Mucosa of gallbladder (tissue), 1 donor: ENCODE measurements at regions not wholly inside any gene's neighbourhood (a gene's known extent, or its start where the extent isn't known, plus 50 kb on each side); places are given as distances from the start of the nearest gene placed in this dataset.
"Not testable (repeated sequence)": the region's sequence is repeated elsewhere in the genome, so short reads cannot be mapped to it uniquely, and the experiment has no call there.

Experiments
- DNase-seq: peaks from one replicate; pipeline ENCODE4 v3.0.0-alpha.2; 2020; ENCODE audit warnings: low spot score
- donor health status: DM: no; HTN: no; CAD: no.

DNA sequence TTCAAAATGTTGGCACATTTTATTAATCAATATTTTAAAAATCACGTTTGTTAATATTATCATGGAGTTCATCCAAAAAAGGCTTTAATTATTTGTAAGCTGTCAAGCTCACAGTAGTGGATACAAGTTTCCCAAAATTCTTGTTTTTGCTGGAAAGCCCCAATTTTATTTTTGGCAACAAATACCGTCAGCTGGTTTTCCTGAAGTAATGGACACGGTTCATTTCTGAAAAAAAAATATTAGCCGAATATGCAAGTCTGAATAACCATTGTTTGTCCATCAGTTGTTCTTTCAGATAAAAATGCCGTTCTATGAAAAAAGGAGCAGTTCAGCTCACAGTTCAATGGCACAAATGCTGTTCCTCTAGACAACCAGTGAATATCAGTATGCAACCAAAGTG is 101.5 kb upstream of the RAI14 start:
- DNase-seq, result no peak

DNA sequence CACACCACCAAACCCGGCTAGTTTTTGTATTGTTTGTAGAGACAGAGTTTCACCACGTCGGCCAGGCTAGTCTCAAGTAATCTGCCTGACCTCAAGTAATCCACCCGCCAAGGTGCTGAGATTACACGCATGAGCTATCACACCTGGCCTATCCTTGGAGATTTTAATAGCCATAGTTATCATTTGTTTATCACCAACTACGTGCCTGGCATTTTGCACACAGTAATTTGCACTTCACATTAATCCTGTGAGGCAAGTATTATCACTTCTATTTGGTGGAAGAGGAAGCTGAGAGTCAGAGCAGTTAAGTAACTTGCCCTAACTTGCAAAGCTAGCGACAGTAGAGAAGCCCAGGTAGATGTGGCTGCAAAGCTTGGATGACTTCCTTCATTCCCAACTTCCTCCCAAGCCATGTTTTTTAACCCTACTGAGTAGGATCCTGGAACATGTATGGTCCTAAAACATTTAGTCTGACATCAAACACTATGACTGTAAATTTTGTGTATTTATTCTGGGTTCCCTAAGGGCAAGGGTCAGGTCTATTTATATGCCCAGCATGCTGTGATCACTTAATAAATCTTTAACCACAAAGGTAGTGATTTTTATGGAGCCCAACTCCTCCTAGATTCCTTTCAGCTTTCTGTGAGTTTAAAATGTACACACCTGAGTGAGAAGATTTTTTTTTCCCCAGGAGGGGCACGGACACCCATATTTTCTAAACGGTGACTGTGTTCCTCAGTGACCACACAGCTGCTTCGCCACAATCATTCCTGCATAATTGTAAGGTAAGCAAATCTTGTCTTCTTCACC is 100.2 kb upstream of the RAI14 start:
- DNase-seq, result no peak

DNA sequence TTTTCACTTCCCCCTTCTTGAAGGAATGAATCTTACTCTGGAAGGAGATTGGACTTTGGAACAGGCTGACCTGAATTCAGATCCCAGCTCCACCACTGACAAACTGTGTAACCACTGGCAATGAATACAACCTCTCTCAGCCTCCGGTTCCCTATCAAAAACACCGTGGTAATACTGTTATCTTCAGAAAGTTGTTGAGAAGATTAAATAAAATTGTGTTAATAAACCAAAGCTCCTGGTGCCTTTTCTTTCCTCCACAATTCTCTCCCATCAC is 99.7 kb upstream of the RAI14 start:
- peak; percentile 13 for DNase-seq

GRCh38 chr5:34561581-34561980 is 94.5 kb upstream of the RAI14 start:
- DNase-seq, result not testable (repeated sequence)

DNA sequence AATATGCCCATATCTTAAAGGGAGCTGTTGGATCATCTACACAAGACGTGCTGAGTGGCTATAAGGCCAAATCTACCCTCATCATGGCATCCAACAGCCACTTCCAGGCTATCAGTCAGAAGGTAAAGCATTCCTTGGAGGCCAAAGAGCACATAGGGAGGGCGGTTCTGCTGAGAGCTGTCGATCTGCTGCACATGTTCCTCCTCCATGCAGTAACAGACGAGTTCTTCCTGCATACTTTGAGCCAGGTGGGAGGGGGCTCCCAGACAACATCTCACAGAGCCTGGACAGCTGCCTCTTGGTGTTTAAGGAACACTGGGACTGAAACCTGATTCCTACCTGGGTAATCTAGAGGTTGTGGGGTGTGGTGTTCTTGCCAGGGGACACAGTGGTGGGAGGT is 93.3 kb upstream of the RAI14 start:
- no peak for DNase-seq

DNA sequence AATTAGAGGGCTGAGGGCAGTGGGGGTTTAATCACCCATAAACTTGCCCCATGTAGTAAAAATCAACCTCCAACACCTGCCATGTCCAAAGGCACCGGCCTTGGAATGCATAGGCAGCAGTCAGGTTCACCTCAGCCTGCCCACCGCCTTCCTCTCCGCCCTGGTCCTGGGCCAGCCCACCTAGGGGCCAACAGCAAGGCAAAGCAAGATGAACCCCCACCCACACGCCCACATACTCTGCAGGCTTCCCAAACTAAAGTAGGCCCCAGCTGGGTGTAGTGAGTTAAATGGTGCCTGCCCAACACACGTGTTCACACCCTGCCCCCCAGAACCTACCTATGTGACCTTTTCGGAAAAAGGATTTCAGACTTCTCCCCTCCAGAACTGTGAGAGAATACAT is 92.9 kb upstream of the RAI14 start:
- DNase-seq, result no peak

- DNase-seq, result peak; percentile 13
Observed at GRCh38 chr5:34563931-34564709, 92.0 kb upstream of the RAI14 start.

- DNase-seq, result no peak
Observed at GRCh38 chr5:34564710-34565235, 91.4 kb upstream of the RAI14 start.

DNA sequence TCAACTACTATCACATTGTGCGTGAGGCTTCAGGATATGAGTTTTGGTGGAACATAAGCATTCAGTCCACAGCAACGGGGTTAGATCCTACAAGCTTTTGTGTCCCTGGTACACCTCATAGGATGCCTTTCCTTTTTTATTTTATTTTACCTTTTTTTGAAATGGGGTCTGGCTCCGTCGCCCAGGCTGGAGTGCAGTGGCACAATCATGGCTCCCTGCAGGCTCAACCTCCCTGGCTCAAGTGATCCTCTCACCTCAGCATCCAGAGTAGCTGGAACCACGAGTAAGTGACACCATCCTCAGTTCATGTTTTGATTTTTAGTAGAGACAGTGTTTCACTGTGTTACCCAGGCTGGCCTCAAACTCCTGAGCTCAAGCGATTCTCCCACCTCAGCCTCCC is 86.0 kb upstream of the RAI14 start:
- no peak for DNase-seq

GRCh38 chr5:34570721-34571676 is 85.1 kb upstream of the RAI14 start:
- no peak for DNase-seq

DNA sequence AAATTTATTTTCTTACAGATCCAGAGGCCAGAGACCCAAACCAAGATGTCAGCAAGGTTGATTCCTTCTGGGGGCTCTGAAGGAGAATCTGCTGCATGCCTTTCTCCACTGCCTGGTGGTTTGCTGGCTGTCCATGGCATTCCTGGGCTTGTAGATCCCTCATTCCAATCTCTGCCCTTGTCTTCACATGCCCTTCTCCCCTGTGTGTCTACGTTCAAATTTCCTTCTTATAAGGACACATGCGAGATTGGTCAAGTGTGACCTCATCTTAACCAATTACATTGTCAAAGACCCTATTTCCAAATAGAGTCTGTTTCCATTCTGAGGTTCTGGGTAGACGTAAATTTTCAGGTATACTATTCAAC is 84.5 kb upstream of the RAI14 start:
- DNase-seq, result no peak

- no peak for DNase-seq
Observed at GRCh38 chr5:34574936-34575467, 81.1 kb upstream of the RAI14 start.

GRCh38 chr5:34576891-34577666 is 79.0 kb upstream of the RAI14 start:
- no peak for DNase-seq

DNA sequence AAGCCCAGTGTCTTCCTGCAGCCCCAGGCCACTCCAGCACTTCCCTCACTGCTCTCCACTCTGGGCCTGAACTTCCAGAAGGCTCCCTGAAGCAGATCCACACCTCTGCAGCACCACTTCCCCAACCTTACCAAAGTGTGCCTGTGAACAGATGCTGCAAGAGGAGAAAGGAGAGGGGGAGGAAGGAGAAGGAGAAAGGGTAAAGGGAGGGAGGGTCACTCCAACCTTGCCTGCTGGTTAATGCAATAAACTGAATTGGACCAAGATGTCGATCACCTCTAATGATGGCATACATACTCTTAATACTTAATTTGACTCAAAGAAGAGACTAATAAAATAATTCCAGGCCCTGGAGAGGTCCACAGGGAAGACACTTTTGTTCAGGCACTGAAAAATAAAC is 77.2 kb upstream of the RAI14 start:
- DNase-seq, result no peak

DNA sequence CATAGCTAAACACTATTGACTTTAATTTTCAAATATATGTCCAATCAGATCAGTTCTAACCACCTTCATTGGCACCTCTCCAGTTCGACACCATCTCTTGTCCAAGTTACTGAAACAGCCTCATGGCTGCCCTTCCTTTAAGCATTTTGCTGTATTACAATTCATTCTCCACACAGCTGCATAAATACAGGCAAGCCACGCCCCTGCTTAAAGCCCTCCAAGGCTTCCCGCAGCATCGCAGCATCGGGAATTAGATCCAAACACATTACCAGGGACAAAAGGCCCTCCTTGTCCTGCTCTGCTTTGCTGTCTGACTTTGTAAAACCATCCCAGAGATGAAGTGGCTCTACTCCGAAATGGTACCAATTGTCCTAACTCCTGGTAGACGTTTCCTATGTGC is 75.1 kb upstream of the RAI14 start:
- DNase-seq, result no peak

- DNase-seq, result no peak
Observed at GRCh38 chr5:34582371-34582770, 73.8 kb upstream of the RAI14 start.

- no peak for DNase-seq
Observed at GRCh38 chr5:34583167-34583566, 73.0 kb upstream of the RAI14 start.

DNA sequence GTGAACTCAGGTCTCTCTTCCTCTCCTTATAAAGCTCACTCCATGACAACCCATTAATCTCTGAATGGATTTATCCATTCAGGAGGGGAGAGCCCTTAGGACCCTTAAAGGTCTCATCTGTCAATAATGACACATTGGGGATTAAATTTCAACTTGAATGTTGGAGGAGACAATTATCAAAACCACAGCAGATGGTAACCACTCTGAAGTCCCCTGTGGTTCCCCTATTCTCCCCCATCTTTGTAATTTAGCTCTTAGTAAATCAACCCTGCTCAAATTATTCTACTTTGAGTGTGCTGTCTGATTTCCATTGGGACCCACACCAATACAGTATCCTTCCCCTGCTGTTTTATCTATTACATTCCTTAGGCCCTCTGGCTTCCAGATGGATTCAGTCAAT is 72.0 kb upstream of the RAI14 start:
- DNase-seq, result no peak

DNA sequence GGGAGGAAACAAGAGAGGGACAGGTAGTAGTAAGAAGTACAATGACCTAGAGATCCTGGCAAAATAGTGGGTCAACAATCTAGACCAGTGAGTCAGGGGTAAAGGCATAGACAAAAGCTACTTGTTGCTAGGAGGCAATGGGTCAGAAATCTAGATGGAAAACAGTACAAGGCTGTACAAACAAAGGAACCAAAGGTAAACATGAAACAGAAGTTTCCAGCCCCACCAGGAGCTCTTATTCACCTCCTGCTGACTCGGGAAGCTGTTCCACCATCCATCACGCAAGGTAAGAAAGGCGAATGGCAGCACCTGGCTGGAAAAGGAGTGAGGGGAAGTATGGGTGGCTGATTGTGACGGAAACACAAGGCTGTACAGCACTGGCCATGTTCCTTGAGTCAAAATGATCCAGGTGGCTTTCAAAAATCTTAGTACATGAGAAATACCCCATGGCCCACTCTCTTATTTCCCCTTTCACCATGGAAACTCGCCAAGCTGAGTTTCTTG is 70.5 kb upstream of the RAI14 start:
- DNase-seq, result no peak

DNA sequence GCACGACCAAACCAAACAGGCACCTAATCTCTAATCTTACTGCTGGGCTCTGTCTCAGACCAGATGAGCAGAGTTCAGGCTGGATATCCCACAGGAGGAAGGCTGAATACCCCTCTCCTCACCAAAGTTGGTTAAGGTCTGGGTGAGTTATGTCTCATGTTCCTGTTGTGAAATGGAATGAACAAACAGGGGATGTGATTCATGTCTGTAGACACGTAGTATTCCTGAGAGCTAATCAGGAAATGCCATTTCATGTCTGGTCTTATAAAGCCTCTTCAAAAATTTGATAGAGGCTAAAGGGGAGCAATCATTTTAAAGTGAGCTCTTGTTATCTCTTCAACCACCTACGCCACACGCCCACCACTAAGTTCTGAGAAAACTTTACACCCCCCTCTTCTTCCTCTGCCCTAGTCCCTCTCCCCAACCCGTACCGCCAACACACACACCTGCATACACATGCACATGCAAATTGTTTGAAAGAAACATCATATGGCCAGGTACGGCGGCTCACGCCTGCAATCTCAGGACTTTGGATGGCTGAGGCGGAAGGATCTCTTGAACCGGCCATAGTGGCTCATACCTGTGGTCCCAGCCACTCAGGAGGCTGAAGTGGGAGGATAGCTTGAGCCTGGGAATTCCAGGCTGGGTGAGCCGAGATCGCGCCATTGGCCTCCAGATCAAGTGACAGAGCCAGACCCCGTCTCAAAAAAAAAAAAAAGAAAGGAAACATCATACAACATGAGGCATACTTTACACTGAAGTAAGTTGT is 69.8 kb upstream of the RAI14 start:
- no peak for DNase-seq
